Endothelial cell (in vitro differentiated cells): ENCODE measurements at regions not wholly inside any gene's neighbourhood (a gene's known extent, or its start where the extent isn't known, plus 50 kb on each side); places are given as distances from the start of the nearest gene placed in this dataset.

ENCODE experiments used
- DNase-seq: peaks from one replicate; pipeline ENCODE4 v3.0.0; 2021; ENCODE audit warnings: low spot score
- H3K27ac Mint-ChIP-seq: one replicate; pipeline ENCODE4 v1.8.0; 2021; ENCODE audit warnings: mixed read lengths, inconsistent platforms; ENCODE audit not compliant: unreplicated experiment
- H3K27me3 Mint-ChIP-seq: one replicate; pipeline ENCODE4 v1.8.0; 2021; ENCODE audit warnings: mild to moderate bottlenecking, moderate library complexity, mixed read lengths, inconsistent platforms; ENCODE audit not compliant: unreplicated experiment
- H3K36me3 Mint-ChIP-seq: one replicate; pipeline ENCODE4 v1.8.0; 2021; ENCODE audit warnings: mild to moderate bottlenecking, low read depth, mixed read lengths, inconsistent platforms; ENCODE audit not compliant: unreplicated experiment
- H3K4me1 Mint-ChIP-seq: one replicate; pipeline ENCODE4 v1.8.0; 2021; ENCODE audit warnings: mild to moderate bottlenecking, mixed read lengths, inconsistent platforms; ENCODE audit not compliant: unreplicated experiment
- H3K4me3 Mint-ChIP-seq: one replicate; pipeline ENCODE4 v1.8.0; 2021; ENCODE audit warnings: mild to moderate bottlenecking, mixed read lengths, inconsistent platforms; ENCODE audit not compliant: unreplicated experiment
- H3K9me3 Mint-ChIP-seq: one replicate; pipeline ENCODE4 v1.8.0; 2021; ENCODE audit warnings: mixed read lengths, inconsistent platforms; ENCODE audit not compliant: unreplicated experiment
- CTCF ChIP-seq: fragments of 200-600 bp; sonication (generic); IDR thresholded peaks from one replicate; pipeline ENCODE4 v1.5.0; 2021; ENCODE audit warnings: antibody characterized with exemption; ENCODE audit not compliant: unreplicated experiment

- DNase-seq = no peak
- H3K4me1 Mint-ChIP-seq = peaks cover 7% of the 10 kb centered on the region
- H3K9me3 Mint-ChIP-seq = no peaks in the 10 kb centered on the region
- H3K27me3 Mint-ChIP-seq = no peaks in the 10 kb centered on the region
- H3K36me3 Mint-ChIP-seq = no peaks in the 10 kb centered on the region
- H3K27ac Mint-ChIP-seq = no peak overlapping the region
- TF ChIP-seq CTCF = no peak
- H3K4me3 Mint-ChIP-seq = no peak overlapping the region
Measured at GRCh38 chr5:165149431-165149830, 1644.0 kb downstream of the MAT2B start.

DNA sequence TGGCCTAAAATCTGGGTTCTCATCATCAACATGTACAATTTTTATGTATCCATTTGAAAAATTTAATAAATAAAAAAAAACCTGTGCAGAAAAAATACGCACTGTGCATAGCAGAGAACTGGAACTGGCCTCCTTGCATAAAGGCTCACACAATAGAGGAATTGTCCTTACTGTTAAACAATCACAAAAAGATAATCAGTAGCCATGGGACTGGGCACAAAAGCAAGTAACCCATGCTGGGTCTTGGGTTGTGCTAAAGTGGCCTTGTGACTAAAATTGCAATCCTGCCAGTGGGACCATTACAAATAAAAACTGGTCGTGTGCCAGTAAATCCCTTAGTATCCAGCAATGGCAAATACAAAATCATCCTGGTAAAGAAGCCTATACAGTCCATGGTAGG, 1646.6 kb downstream of the MAT2B start:
- TF ChIP-seq CTCF = no peak
- Mint-ChIP-seq H3K9me3 (no peaks in the 10 kb centered on the region), H3K4me1 (no peaks in the 10 kb centered on the region), H3K27me3 (no peaks in the 10 kb centered on the region), H3K36me3 (no peaks in the 10 kb centered on the region), H3K27ac (no peak overlapping the region), H3K4me3 (no peak overlapping the region)
- DNase-seq = no peak

- Mint-ChIP-seq H3K4me3 (no peak overlapping the region), H3K27ac (no peak overlapping the region), H3K9me3 (no peaks in the 10 kb centered on the region), H3K36me3 (no peaks in the 10 kb centered on the region), H3K27me3 (no peaks in the 10 kb centered on the region), H3K4me1 (no peaks in the 10 kb centered on the region)
- TF ChIP-seq CTCF = no peak
- no peak for DNase-seq
Measured at GRCh38 chr5:165157219-165157618, 1651.8 kb downstream of the MAT2B start.

DNA sequence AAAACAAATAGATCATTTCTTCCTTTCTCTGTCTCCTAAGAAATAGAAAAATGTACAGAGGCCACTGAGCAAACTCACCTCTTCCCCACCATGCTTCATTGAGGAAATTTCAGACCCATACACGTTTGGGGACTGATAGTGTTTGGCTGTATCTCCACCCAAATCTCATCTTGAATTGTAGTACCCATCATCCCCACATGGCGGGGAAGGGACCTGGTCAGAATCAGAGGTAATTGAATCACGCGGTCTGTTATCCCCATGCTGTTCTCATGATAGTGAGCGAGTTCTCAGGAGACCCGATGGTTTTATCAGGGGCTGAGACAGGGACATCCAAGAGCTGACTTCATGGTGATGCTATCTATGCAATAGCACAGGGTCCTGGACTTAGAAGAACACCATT, 1655.8 kb downstream of the MAT2B start:
- no peak overlapping the region for H3K27ac Mint-ChIP-seq

GRCh38 chr5:165163861-165164260, 1658.4 kb downstream of the MAT2B start:
- H3K4me1 Mint-ChIP-seq = no peaks in the 10 kb centered on the region
- no peaks in the 10 kb centered on the region for H3K36me3 Mint-ChIP-seq
- H3K27me3 Mint-ChIP-seq = no peaks in the 10 kb centered on the region
- no peaks in the 10 kb centered on the region for H3K9me3 Mint-ChIP-seq
- no peak for TF ChIP-seq CTCF
- no peak overlapping the region for H3K27ac Mint-ChIP-seq
- no peak for DNase-seq
- H3K4me3 Mint-ChIP-seq = no peak overlapping the region

More for the DNA sequence above, 1655.8 kb downstream of the MAT2B start:
- no peak overlapping the region for H3K4me3 Mint-ChIP-seq
- H3K27me3 Mint-ChIP-seq = no peaks in the 10 kb centered on the region
- H3K36me3 Mint-ChIP-seq = no peaks in the 10 kb centered on the region
- no peaks in the 10 kb centered on the region for H3K9me3 Mint-ChIP-seq
- TF ChIP-seq CTCF = peak; percentile 64
- no peaks in the 10 kb centered on the region for H3K4me1 Mint-ChIP-seq
- DNase-seq = peak; percentile 16
